DOHH2 (cell line): ENCODE measurements at regions not wholly inside any gene's neighbourhood (a gene's known extent, or its start where the extent isn't known, plus 50 kb on each side); places are given as distances from the start of the nearest gene placed in this dataset.

Experiments
- CTCF ChIP-seq: fragments of 200-600 bp; sonication (generic); IDR thresholded peaks from one replicate; pipeline ENCODE4 v1.5.1; 2014; ENCODE audit warnings: antibody characterized with exemption, mild to moderate bottlenecking, low read depth, low read length; ENCODE audit not compliant: poor library complexity, severe bottlenecking
- EZH2phosphoT487 ChIP-seq: fragments of 200-600 bp; sonication (generic); IDR thresholded peaks from 2 replicates; pipeline ENCODE4 v1.6.1; 2017; ENCODE audit warnings: borderline replicate concordance, mild to moderate bottlenecking, antibody characterized with exemption, low read length, moderate library complexity, mixed read lengths

- TF ChIP-seq CTCF (no peak), EZH2phosphoT487 (no peak)
These were observed 363.6 kb downstream of the TFAP2A start for GRCh38 chr6:10051283-10051682.
